H1 (cell line): ENCODE measurements at regions not wholly inside any gene's neighbourhood (a gene's known extent, or its start where the extent isn't known, plus 50 kb on each side); places are given as distances from the start of the nearest gene placed in this dataset.

Experiments used
- CTCF ChIP-seq, 3 experiments: IDR thresholded peaks; 1 replicate in 2 of 3; 2 replicates in 1 of 3; pipeline versions ENCODE4 v1.5.1 to v1.6.1; 2011; ENCODE audit warnings: low read length in 3 of 3, mild to moderate bottlenecking in 3 of 3, inconsistent platforms in 2 of 3, low read depth in 1 of 3, moderate library complexity in 1 of 3; ENCODE audit not compliant: insufficient read depth in 1 of 3; ENCODE audit errors: control extremely low read depth in 1 of 3
- YY1 ChIP-seq: IDR thresholded peaks from 2 replicates; pipeline ENCODE4 v1.6.1; 2011; ENCODE audit warnings: low read depth, mild to moderate bottlenecking, low read length

GRCh38 chr14:87628129-87628528 lies 364.9 kb downstream of the GALC start:
- no peak for TF ChIP-seq CTCF (IDR thresholded peaks at IDR 0.05; ENCODE audit: control extremely low read depth in 1 of 3, insufficient read depth in 1 of 3, low read depth in 1 of 3, low read length in 3 of 3)
- no peak for TF ChIP-seq YY1
